ENCODE measurements at regions not wholly inside any gene's neighbourhood (a gene's known extent, or its start where the extent isn't known, plus 50 kb on each side); places are given as distances from the start of the nearest gene placed in this dataset.

- no peak for DNase-seq
These were observed 1041.6 kb downstream of the BRD1 start for GRCh38 chr22:48785792-48786678.

- DNase-seq, result no peak
These were observed 1042.8 kb downstream of the BRD1 start for GRCh38 chr22:48784701-48785503.

- no peak for DNase-seq
These were observed 1043.8 kb downstream of the BRD1 start for GRCh38 chr22:48783821-48784266.

DNA sequence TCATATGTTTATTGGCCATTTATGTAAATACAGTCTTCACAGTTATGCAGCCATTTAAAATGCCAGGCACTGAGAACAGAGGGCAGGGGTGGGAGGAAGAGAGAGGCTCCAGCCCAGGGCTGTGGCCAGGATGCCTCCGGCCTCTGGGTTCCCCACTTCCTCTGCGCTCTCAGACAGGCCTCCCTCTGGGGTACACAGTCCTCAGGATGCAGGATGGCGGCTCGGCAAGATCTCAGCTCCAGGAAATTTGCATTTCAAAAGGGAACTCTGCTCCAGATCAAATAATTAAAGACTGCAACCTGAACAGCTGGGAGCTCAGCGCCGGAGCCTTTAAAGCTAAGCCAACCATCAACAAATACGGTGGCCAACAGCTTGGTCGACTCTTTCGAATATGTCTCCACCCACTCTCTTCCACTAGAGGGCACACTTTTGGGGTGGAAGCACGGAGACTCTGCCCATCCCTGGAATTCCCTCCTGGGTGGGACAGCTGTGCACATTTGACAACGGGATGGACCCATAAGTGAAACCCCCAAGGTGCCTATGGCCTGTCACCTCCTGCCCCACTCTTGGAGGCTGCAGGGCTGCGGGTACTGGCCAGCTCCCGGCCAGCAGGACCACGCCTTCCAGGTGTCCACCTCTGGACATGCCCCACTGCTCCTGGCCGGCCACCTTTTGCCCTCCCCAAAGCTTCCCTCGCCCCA, 1044.7 kb downstream of the BRD1 start:
- no peak for DNase-seq

DNA sequence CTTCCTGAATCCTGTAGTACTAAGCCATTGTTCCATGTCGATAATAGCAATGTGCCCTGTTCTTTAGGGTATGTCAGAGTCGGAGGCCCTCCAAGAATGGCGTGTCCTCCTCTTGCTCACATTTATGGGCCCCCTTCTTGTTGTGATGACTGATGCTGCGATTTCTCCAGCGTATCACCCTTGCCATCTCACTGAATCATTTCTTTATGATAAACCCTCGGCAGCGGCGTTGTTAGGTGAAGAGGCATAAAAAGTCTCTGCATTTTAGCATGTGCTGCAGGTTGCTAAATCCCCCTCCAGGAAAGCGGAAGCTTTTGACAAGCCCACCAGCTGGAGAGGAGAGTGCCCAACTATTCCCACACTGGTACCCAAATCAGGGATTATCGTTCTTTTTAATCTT, 1045.3 kb downstream of the BRD1 start:
- no peak for DNase-seq

DNA sequence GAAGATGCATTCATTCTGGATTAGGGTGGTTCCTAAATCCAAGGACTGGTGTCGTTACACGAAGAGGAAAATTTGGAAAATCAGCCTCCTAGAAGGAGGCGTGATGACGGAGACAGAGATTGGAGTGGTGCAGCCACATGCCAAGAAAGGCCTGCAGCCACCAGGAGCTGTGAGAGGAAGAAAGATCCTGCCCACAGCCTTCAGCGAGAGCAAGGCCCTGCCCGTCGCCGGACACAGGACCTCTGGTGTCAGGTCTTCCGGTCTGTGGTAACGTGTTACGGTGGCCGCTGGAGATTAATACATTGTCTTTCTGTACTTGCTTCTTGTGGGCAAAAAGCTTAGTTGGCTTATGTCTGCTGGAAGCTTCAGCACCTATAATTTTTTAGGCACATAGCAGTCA, 1045.8 kb downstream of the BRD1 start:
- DNase-seq, result no peak

- no peak for DNase-seq
These were observed 1046.3 kb downstream of the BRD1 start for GRCh38 chr22:48781391-48781790.

- DNase-seq, result no peak
These were observed 1046.9 kb downstream of the BRD1 start for GRCh38 chr22:48780597-48781277.

DNA sequence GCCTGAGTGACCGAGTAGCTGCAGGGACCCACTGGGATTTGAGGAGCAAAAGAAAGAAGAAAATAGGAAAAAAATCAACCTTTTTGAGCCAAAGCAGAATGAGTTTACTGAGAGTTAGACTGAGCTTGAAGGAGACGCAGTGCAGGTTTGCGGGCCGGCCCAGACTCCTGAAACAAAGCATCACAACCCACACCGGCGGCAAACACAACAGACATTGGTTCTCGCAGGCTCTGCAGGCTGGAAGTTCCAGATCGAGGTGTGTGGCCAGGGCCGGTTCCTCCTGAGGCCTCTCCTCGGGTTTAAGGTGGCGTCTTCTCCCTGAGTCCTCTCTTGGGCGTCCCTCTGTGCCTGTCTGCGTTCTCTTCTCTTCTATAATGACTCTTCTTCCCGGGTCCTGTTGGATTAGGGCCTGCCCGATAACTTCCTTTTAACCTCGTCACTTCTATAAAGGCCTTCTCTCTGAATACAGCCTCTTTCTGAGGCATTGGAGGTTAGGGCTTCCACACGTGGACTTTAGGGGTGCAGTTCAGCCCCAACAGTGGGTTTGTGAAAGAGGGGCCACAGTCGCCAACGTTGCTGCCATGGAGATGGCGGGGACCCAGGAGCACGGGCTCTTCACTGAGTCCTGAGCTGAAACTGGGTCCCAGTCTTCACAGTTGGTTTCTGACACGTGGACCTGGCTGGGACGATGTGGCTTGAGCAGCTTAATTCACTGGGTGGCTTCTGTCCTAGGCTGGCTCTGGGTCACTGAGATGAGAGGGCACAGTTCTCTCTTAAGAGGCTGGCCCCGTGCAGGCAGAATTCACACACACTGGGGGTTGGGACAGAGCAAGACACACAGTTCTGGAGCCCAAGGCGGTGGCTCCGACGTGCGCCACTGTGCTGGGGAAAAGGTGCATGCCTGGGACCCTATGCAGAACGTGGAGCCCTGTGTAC, 1047.7 kb downstream of the BRD1 start:
- no peak for DNase-seq

GRCh38 chr22:48779211-48779643, 1048.4 kb downstream of the BRD1 start:
- DNase-seq, result no peak

DNA sequence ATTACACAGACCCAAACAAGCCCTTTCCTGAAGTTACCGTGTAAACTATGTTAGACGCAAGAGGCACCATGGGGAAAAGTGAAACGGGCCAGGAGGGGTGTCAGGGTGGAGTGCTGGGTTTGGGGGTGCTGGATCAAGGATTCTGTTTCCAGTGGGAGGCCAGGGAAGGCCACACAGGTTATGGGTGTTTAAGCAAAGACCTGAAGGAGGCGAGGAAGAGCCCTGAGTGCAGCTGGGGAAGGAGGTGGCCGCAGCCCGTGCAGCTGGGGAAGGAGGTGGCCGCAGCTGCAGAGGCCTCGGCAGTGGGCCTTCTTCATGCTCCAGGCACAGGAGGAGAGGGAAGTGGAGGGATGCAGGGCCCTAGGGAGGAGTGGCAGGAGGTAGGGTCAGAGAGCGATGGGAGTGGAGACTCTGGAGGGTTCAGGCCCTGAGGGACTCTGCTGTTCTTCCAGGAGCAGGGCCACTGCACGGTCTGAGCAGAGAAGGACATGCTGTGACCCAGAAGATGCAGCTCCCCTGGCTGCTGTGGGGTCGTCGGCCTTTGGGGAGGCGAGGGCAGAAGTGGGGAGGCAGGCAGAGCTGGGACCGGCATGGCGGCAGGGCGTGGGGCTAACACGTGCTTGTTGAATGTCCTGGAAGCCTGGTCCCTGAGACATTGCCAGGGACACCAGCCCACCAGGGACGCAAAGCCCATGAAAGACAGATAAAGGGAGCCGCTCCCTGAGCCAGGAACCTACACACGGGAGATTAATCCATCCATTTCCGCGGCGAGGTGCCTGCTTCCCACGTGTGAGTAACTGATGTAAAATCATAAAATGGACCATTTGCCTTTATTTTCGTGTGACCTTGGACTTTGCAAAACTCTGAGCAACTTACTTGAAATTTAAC, 1049.1 kb downstream of the BRD1 start:
- DNase-seq, result no peak

DNA sequence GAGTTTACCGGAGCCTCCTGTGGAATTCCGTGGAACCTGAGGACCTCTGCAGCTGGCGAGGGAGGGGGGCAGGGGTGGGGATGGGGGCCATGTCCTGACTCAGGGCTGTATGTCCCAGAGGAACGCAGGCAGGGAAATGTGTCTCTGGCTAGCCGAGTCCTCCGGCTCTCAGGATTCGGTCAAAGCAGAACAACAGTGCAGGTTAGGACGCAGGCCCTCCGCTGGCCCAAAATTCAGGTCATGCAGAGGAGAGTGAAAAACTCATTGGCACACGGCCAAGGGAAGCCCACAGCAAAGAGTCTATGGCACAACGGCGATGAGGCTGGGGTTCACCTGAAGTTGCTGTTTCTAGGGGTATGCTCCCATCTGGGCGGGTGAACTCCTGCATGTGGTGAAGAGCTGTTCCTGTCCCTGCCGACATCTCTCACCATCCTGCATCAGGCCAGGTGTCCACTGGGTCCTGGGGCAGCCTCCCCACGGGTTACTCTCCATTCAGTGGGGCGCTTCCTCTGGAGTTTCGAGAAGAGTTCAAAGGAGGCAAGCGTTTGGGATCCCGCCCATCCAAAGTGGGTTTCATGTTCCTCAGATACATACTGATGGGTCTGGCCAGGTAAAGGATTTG, 1055.3 kb downstream of the BRD1 start:
- no peak for DNase-seq

DNA sequence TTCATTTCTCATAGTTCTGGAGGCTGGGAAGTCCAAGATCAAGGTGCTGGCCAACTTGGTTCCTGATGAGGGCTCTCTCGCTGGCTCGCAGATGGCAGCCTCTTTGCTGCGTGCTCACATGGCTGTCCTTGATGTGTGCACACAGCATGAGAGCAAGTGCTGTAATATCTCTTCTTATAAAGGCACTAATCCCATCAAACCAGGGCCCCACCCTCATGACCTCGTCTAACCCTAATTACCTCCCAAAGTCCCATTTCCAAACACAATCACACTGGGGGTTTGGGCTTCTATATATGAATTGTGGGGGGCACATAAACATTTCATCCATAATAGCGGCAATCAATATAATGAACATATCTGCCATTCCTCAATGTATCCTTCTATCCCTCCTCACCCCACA, 1062.1 kb downstream of the BRD1 start:
- no peak for DNase-seq

DNA sequence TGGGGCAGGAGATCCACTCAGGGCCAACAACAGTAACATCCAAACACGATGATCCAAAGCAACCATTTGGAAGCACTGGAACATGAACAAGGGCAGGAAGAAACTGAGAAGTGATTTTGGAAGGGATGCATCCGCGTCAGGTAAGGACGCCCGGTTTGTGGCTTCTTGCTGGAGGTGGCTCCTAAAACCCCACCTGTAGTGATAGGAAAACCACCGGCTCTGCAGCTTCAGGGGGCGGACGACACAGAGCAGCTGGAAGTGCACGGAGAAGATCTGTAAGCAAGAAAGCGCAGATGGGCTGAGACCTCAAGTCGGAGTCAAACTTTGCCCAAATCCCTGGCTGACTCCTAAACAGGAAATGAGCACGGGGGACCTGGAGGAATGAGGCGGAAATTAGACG, 1066.1 kb downstream of the BRD1 start:
- no peak for DNase-seq

GRCh38 chr22:48760481-48761390, 1066.9 kb downstream of the BRD1 start:
- DNase-seq, result peak; percentile 16

DNA sequence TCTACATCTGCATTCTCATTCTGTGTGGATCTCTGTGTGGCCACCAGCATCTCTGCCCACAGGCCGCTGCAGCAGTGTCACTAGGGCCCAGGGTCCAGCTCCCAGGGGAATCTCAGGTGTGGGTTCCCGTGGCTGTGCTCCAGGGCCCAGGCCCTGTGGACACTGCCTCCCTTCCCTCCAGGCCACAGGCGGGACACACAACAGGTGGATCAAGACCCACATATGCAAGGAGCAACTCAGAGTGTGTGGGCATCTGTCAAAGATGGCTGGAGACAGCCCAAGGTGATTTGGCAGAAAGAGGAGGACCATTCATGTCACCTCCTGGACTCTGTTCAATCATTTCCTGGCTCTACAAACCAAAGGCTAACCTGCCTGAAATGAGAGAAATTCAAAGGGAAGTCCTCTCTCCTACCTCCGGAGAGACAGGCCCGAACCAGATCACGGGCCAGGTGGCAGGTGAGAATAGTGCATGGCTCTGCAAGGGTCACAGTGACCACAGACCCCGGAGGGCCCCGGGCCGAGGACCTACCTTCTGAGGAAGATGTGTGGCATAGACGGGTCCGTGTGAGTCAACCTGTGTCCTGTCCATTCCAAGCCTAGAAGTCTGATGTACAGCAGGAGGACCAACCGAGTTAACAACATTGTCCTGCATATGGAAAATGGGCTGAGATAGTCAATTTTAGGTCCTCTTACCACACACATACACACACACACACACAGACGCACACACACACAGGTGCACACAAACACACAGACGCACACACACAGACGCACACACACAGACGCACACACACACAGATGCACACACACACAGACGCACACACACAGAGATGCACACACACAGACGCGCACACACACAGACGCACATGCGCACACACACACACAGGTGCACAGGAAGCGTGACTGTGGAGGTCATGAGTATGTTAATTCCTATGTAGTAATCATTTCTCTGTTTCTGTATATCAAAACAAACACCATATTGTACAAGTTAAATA, 1068.5 kb downstream of the BRD1 start:
- peak; percentile 2 for DNase-seq

DNA sequence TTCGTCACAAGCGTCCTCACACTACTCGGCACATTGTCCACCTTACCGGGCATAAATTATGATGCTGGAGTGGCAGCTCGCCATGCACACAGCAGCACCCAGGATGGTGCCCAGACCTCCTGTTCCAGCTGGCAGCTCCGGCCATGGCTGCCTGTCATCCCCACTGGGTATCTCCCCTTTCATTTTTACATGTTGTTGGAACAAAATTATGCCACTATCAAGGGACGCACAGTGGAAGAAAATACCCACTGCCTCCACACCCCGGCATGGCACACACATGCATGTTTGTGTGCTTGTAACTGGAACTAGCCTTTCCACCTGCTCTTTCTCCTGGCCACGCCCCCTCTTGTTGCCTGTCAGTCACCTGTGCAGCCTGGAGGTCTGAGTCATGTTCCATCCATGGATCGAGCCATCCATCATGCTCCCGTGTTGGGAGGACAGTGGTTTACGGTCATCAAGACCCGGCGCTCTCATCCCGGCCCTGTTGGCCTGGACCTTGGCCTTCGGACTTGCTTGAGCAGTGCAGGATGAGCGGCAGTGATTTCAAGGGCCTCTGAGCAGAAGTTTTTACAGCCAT, 1069.6 kb downstream of the BRD1 start:
- DNase-seq, result peak; percentile 14

All from femur (tissue), 1 donor.